MCF 10A (cell line): ENCODE measurements at regions not wholly inside any gene's neighbourhood (a gene's known extent, or its start where the extent isn't known, plus 50 kb on each side); places are given as distances from the start of the nearest gene placed in this dataset.

Experiments used
- BruUV-seq: library from RNA; stranded (reverse); fragments of 400-500 nt; replicated peaks from 2 replicates; lab custom pipeline; 2021; lab: Mats Ljungman, UMichigan
- CTCF ChIA-PET: fragments of 300-600 bp; sonication (Branson Sonifier 250); formaldehyde crosslinking; extraction: SDS; loops from one replicate; lab custom pipeline; 2021; ENCODE audit warnings: antibody characterized with exemption, inconsistent platforms; lab: Yijun Ruan, JAX
- POLR2A ChIA-PET: fragments of 300-600, 350-650 bp; sonication (Branson Sonifier 250); formaldehyde crosslinking; extraction: SDS; loops from one replicate; lab custom pipeline; 2020; ENCODE audit warnings: antibody characterized with exemption, inconsistent platforms; lab: Yijun Ruan, JAX
- DNase-seq: peaks from one replicate; pipeline ENCODE4 v3.0.0-alpha.2; 2018; ENCODE audit not compliant: unreplicated experiment
- H3K27ac Mint-ChIP-seq: one replicate; pipeline ENCODE4 v1.8.0; 2022; ENCODE audit warnings: mild to moderate bottlenecking, low read depth, mixed read lengths; ENCODE audit not compliant: unreplicated experiment
- H3K27me3 Mint-ChIP-seq: one replicate; pipeline ENCODE4 v1.8.0; 2022; ENCODE audit warnings: mixed read lengths; ENCODE audit not compliant: insufficient read depth, unreplicated experiment
- H3K36me3 Mint-ChIP-seq: one replicate; pipeline ENCODE4 v1.8.0; 2022; ENCODE audit warnings: mild to moderate bottlenecking, moderate library complexity, mixed read lengths; ENCODE audit not compliant: insufficient read depth, unreplicated experiment
- H3K4me1 Mint-ChIP-seq: one replicate; pipeline ENCODE4 v1.8.0; 2022; ENCODE audit warnings: mixed read lengths; ENCODE audit not compliant: insufficient read depth, unreplicated experiment
- H3K4me3 Mint-ChIP-seq: one replicate; pipeline ENCODE4 v1.8.0; 2022; ENCODE audit warnings: mild to moderate bottlenecking, moderate library complexity, mixed read lengths; ENCODE audit not compliant: unreplicated experiment
- H3K9me3 Mint-ChIP-seq: one replicate; pipeline ENCODE4 v1.8.0; 2022; ENCODE audit warnings: mixed read lengths; ENCODE audit not compliant: unreplicated experiment
- CTCF ChIP-seq: fragments of 200-600 bp; IDR thresholded peaks from one replicate; pipeline ENCODE4 v1.8.0; 2022; ENCODE audit warnings: antibody characterized with exemption, mild to moderate bottlenecking; ENCODE audit not compliant: unreplicated experiment
- intact Hi-C: fragments of 100-400 bp; cut with micrococcal nuclease; formaldehyde crosslinking; loops from 2 replicates; pipeline ENCODE4 v1.14.1; 2022

DNA sequence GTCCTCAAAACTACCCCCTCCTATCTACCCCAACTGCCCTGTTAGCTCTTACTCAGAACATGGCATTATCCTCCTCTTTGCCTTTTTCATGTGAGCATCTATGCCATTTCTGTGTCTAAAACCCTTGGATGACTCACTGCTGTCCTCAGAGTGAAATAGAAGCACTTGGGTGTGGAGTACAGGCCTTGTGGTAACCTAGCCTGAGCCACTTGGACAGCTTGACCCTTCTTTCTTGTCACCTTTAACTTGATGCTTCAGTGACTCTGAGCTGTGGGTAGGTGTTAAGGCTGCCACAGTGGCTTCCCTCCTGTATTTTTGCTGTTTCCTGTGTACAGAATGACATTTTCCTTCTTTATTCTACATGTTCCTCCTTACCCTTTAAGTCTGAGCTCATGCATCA is 391.4 kb downstream of the SH3GL2 start:
- CTCF ChIA-PET = interaction anchor here (0.7 to 0.9 kb wide), 2 partner anchors 46 to 635 kb away, joined by 3 read pairs; no protein-coding TSS in a partner anchor
- intact Hi-C loops = no loop called here
- no peak for DNase-seq

GRCh38 chr9:17978773-17979172 is 399.9 kb downstream of the SH3GL2 start:
- TF ChIP-seq CTCF = no peak
- no peak overlapping the region for H3K27ac Mint-ChIP-seq
- no peaks in the 10 kb centered on the region for H3K4me1 Mint-ChIP-seq
- no peak for DNase-seq
- no peak overlapping the region for H3K4me3 Mint-ChIP-seq
- peaks cover 9% of the 10 kb centered on the region for H3K9me3 Mint-ChIP-seq
- intact Hi-C loops = no loop called here
- ChIA-PET POLR2A (interaction anchor here (0.6 kb wide), 1 partner anchor 460 kb away, joined by 3 read pairs; no protein-coding TSS in a partner anchor), CTCF (no interaction called here)
- no TSS peak for BruUV-seq
- no peaks in the 10 kb centered on the region for H3K27me3 Mint-ChIP-seq
- H3K36me3 Mint-ChIP-seq = no peaks in the 10 kb centered on the region

More for the DNA sequence above, 391.4 kb downstream of the SH3GL2 start:
- BruUV-seq = no TSS peak
- H3K27ac Mint-ChIP-seq = no peak overlapping the region
- H3K9me3 Mint-ChIP-seq = no peaks in the 10 kb centered on the region
- no peak for TF ChIP-seq CTCF
- H3K36me3 Mint-ChIP-seq = no peaks in the 10 kb centered on the region
- peaks cover 14% of the 10 kb centered on the region for H3K27me3 Mint-ChIP-seq
- no peaks in the 10 kb centered on the region for H3K4me1 Mint-ChIP-seq
- POLR2A ChIA-PET = interaction anchor here (0.7 kb wide), 1 partner anchor 24 kb away, joined by 3 read pairs; no protein-coding TSS in a partner anchor
- H3K4me3 Mint-ChIP-seq = no peak overlapping the region

DNA sequence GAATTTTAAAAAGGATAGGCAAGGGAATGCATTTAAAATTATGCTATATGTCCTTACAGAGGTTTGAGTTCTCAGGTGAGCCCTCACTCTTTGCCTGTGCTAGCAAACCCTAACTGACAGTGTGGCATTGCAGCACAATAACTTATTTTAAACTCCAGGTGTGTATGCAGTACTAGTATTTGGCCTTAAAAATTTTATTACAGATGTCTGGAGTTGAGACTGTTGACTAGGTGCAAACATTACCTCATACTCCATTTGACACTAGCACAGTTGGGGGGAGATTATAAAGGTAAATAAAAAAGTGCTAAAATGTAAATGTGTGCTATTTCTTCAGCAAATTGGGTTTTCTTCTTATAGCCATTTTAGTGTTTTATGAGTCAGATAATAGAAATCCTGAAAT is 407.7 kb downstream of the SH3GL2 start:
- Mint-ChIP-seq H3K4me1 (no peaks in the 10 kb centered on the region), H3K27me3 (peaks cover 19% of the 10 kb centered on the region), H3K36me3 (no peaks in the 10 kb centered on the region), H3K9me3 (no peaks in the 10 kb centered on the region), H3K4me3 (no peak overlapping the region), H3K27ac (no peak overlapping the region)
- intact Hi-C loops = no loop called here
- DNase-seq = no peak
- no TSS peak for BruUV-seq
- POLR2A ChIA-PET = no interaction called here
- no peak for TF ChIP-seq CTCF
- CTCF ChIA-PET = no interaction called here

DNA sequence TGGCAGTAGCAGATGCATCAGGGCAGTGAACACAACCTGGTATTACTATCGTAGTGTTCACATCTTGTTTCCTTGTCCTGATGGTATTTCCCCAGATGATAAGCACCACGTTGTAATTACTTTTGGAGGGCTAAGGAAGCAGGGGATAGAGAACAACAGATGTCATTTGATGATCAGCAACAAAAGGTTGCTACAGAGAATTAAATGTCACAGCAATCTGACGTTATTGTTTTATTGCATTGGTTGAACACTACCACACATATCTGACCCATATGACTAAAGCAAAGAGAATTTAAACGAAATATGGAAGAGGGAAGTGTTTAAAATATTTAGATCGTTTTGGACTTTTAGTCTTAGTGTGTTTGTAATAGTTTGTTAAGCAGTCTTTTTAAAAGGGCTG is 408.3 kb downstream of the SH3GL2 start:
- H3K9me3 Mint-ChIP-seq = no peaks in the 10 kb centered on the region

More for the DNA sequence above, 408.3 kb downstream of the SH3GL2 start:
- H3K4me1 Mint-ChIP-seq = no peaks in the 10 kb centered on the region
- H3K36me3 Mint-ChIP-seq = no peaks in the 10 kb centered on the region
- ChIA-PET CTCF (no interaction called here), POLR2A (no interaction called here)
- TF ChIP-seq CTCF = no peak
- H3K27ac Mint-ChIP-seq = no peak overlapping the region
- BruUV-seq = no TSS peak
- DNase-seq = no peak
- intact Hi-C loops = no loop called here
- H3K27me3 Mint-ChIP-seq = peaks cover 19% of the 10 kb centered on the region
- H3K4me3 Mint-ChIP-seq = no peak overlapping the region
